Coronary artery (tissue), 2 donors: ENCODE measurements at regions not wholly inside any gene's neighbourhood (a gene's known extent, or its start where the extent isn't known, plus 50 kb on each side); places are given as distances from the start of the nearest gene placed in this dataset.

Experiments used
- DNase-seq: peaks from one replicate; pipeline ENCODE4 v3.0.0-alpha.2; 2017; ENCODE audit warnings: low spot score
- H3K27ac ChIP-seq, 2 donors: fragments of 200-600 bp; sonication (generic); one replicate each; pipeline ENCODE4 v1.5.1; 2016 to 2019
- H3K4me3 ChIP-seq: fragments of 200-600 bp; sonication (generic); 2 replicates; pipeline ENCODE4 v1.5.1; 2016; ENCODE audit warnings: mild to moderate bottlenecking, moderate library complexity
- TF ChIP-seq, protein P1 (sequence below): fragments of 200-600 bp; sonication (generic); IDR thresholded peaks from one replicate; pipeline ENCODE4 v1.5.1; 2019; ENCODE audit warnings: antibody characterized with exemption

DNA sequence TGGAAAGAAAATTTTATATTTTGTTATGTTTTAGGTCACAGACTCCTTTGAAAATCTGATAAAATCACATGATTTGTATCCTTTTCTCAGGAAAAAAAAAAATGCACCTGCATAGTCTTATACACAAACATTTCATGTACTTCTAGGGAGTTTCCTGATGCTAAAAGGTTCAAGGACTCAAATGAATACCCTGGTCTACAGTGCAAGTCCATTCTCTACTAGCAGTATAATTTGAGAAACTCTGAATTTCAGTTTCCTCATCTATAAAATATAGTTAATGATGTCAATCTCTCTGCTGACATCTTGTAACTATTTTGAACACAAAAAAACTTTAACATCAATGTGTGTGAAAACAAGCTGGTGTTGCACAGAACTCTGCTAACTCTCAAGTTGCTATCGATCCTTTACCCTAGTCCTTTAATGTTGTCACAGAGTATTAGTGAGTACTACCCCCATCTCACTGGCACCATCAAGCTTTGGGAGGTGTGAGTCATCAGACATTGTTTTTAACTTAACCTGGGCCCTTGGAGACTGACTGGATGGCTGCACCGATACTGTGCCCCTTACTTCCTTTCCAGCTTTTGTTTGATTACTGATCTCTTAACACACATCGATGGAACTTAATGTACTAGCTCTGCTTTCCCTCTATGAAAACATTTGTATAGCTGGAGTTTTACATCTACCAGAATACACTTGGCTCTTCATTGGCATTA is 251.9 kb upstream of the SOX5 start:
- DNase-seq: no peak
- TF ChIP-seq, protein P1, sequence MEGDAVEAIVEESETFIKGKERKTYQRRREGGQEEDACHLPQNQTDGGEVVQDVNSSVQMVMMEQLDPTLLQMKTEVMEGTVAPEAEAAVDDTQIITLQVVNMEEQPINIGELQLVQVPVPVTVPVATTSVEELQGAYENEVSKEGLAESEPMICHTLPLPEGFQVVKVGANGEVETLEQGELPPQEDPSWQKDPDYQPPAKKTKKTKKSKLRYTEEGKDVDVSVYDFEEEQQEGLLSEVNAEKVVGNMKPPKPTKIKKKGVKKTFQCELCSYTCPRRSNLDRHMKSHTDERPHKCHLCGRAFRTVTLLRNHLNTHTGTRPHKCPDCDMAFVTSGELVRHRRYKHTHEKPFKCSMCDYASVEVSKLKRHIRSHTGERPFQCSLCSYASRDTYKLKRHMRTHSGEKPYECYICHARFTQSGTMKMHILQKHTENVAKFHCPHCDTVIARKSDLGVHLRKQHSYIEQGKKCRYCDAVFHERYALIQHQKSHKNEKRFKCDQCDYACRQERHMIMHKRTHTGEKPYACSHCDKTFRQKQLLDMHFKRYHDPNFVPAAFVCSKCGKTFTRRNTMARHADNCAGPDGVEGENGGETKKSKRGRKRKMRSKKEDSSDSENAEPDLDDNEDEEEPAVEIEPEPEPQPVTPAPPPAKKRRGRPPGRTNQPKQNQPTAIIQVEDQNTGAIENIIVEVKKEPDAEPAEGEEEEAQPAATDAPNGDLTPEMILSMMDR: no peak

DNA sequence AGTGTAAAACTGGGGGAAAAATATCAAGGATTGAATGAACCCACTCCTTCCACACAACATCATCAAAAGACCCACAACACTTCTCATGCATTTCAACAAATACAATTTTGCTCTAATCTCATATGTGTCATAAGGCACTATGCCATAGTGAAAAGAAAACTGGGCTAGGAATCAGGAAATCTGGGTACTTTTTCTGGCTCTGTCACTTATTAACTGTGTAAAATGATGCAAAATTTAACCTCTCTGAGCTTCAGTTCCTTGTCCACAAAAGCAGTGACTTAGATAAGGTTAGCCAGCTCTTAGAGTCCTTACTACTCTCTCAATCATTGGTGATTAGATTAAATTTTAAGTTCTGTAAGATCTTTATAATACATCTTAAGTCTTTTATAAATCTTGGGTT is 250.5 kb upstream of the SOX5 start:
- Histone ChIP-seq H3K27ac (no peak overlapping the region), H3K4me3 (no peak overlapping the region)
- TF ChIP-seq, protein P1: no peak
- no peak for DNase-seq

More for the DNA sequence above, 251.9 kb upstream of the SOX5 start:
- H3K4me3 ChIP-seq: no peak overlapping the region
- no peak overlapping the region for H3K27ac ChIP-seq

DNA sequence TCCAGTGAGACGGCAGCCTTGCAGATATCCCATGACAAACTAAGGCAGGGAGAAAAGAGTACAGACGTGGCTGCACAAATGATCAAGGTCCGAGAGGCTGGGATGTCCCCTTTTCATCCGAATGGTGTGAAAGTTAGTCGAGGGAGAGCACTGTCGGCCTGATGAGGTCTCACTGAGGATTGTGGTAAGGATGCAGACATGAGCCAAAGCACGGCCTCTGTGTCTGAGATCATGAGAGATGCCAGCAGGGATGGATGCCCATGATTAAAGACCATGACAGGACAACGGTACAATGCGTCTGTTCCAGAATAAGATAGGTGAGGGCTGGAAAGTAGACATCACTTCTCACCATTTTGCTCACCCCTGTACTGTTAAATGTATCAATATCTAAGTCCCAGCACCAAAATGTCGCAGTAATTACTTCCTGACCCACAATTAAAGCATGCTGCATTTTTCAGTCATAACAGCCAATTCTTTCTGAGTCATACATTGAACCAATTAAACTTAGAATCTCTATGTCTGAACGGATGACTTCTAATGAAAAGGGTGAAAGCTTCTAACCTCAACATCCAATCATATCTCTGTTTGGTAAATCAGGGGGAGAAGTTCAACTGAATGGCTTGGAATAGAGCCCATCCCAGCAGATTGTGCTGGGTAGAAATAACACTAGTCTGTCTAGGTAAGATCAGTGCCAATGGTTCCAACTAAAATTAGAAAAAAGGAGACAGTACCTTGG is 249.6 kb upstream of the SOX5 start:
- no peak for DNase-seq
- Histone ChIP-seq H3K4me3 (no peak overlapping the region), H3K27ac (no peak overlapping the region)
- TF ChIP-seq, protein P1: no peak

DNA sequence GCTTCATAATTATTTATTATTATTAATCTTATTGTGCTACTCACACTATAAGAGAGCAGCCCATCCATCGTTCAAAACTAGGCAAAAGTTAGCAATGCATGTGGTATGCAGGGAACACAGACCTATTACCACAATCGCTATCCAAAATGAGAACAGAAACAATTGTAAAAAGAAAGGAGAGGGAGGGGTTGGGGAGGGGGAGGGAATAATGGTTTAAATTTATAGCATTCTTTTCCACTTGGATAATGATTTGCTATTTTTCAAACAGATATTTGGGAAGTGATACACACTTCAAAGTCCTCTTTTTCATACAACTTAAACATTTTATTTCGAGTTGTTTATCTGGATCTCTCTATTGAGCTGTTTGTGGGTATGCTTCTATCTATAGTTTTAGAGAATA is 248.6 kb upstream of the SOX5 start:
- DNase-seq: no peak
- Histone ChIP-seq H3K27ac (no peak overlapping the region), H3K4me3 (no peak overlapping the region)
- TF ChIP-seq, protein P1: no peak

DNA sequence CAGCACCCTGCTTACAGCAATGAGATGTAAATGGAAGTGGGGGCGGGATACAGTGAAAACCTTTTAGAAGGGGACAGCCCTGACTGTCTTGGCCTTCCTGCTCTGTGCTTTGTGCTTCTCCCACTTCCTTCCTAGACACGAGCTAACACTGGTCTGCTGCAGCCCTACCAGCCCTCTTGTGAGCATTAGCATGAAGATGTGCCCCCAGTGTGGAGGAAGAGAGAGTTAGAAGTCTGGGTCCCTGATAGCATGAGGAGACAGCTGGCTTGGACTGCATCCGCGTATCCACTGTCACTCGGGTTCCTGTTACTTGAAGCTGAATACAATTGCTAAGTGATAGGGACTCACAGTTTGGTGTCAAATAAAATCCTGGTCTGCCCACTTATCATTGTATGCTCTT is 248.1 kb upstream of the SOX5 start:
- TF ChIP-seq, protein P1: no peak
- Histone ChIP-seq H3K27ac (no peak overlapping the region), H3K4me3 (no peak overlapping the region)
- DNase-seq: no peak

DNA sequence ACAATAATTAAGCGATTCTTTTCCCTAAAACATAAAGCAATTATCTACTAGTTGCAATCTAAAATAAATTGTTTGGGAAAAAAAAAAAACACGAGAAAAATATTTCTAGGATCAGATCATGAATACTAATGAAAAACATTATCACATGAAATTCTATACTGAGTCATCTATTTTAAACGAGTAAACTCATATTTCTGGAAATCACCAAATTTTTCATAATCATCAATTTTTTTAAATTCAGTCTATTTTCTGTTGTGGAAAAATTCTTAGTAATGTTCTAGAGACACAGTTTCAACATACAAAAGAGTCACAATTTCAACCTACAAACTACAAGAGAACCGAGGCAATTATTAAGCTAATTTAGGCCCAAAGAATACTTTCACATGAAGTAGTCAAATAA is 245.6 kb upstream of the SOX5 start:
- H3K4me3 ChIP-seq: no peak overlapping the region
- TF ChIP-seq, protein P1: no peak
- DNase-seq: no peak
- no peak overlapping the region for H3K27ac ChIP-seq

DNA sequence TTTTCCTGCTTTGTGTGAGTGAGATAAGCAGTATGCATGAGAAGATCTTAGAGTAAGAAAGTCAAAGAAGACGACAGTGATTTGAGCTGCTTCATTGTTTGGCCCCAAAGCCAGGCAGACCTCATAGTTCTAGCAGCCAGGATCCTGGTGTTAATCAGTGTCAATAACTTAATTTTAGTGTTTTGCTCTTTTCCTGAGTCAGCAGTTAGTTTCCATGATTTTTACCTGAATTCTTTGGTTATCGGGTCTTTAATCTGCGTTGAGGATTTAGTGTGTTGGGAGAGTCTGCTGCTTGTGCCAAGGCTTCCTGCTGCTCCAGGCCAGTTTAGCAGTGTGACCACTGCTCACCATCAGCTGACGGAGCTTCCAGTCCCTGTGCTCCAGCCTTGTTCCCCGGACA is 241.6 kb upstream of the SOX5 start:
- Histone ChIP-seq H3K27ac (no peak overlapping the region), H3K4me3 (no peak overlapping the region)
- no peak for DNase-seq

More for the DNA sequence above, 241.6 kb upstream of the SOX5 start:
- TF ChIP-seq, protein P1: no peak
